ENCODE measurements at regions not wholly inside any gene's neighbourhood (a gene's known extent, or its start where the extent isn't known, plus 50 kb on each side); places are given as distances from the start of the nearest gene placed in this dataset.

DNA sequence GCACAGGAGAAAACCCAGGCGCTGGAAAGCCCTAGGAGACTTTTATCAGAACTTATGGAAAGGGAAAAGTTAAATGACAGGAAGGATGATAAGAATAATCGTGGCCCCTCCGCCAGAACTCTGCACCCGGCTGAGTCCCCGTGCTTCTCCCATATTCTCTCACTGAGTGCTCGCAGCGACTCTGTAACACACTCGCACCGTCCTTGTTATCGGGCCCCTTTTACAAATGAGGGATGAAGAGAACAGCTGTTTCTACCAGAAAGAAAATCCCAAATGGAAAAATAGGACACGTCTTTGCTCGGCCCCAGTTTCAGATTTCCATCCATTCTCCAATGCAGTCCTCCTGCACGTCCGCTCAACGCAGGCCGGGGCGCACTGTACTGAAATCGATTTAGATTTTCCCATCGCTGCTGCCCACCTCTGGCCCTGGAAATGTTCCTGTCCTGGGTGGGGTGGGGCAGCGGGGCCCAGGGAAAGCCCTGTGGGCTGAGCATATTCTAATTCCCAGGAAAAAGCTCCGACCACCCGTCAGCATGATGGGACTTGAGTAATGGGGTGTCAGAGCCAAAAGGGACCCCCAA lies 66.4 kb downstream of the KCNF1 start:
- Histone ChIP-seq H4K20me1 (replicated peaks; ENCODE audit: insufficient read depth) (no peaks in the 10 kb centered on the region), H3K36me3 (ENCODE audit: insufficient read depth) (no peaks in the 10 kb centered on the region), H2AFZ (peak overlapping the region; percentile 66), H3K4me2 (peak overlapping the region; percentile 59; the same call in 1 of the 2 replicates), H3K79me2 (replicated peaks; ENCODE audit: insufficient read depth) (no peaks in the 10 kb centered on the region), H3K4me1 (ENCODE audit: insufficient read depth) (peaks cover 20% of the 10 kb centered on the region), H3K9me2 (ENCODE audit: insufficient read depth) (no peaks in the 10 kb centered on the region), H3K4me3 (no peak overlapping the region), H3F3A (replicated peaks; ENCODE audit: low read depth) (no peaks in the 10 kb centered on the region), H3K27me3 (ENCODE audit: insufficient read depth) (no peaks in the 10 kb centered on the region), H3K27ac (ENCODE audit: low read depth) (no peak overlapping the region)
- peaks cover 4% of the 10 kb centered on the region for H3K27me3 Mint-ChIP-seq (ENCODE audit: insufficient read depth, low read depth, poor library complexity)
- TF ChIP-seq EZH2 (IDR thresholded peaks at IDR 0.05; ENCODE audit: low read depth, unreplicated experiment) (no peak), POLR2AphosphoS5 (IDR thresholded peaks at IDR 0.05; ENCODE audit: low read depth) (no peak), ZNF114 (CRISPR knock-in tag; IDR thresholded peaks at IDR 0.05) (no peak), NANOG (IDR thresholded peaks at IDR 0.05; ENCODE audit: borderline replicate concordance) (no peak), ZNF331 (CRISPR knock-in tag; IDR thresholded peaks at IDR 0.05; ENCODE audit: low read depth) (no peak), EZH2phosphoT487 (IDR thresholded peaks at IDR 0.05; ENCODE audit: unreplicated experiment) (no peak), STAT1 (IDR thresholded peaks at IDR 0.05; ENCODE audit: unreplicated experiment) (no peak), JUNB (IDR thresholded peaks at IDR 0.05; ENCODE audit: unreplicated experiment) (no peak), CREB1 (CRISPR knock-in tag; IDR thresholded peaks at IDR 0.05; ENCODE audit: low read depth) (no peak)
- TF ChIP-seq, protein P1, sequence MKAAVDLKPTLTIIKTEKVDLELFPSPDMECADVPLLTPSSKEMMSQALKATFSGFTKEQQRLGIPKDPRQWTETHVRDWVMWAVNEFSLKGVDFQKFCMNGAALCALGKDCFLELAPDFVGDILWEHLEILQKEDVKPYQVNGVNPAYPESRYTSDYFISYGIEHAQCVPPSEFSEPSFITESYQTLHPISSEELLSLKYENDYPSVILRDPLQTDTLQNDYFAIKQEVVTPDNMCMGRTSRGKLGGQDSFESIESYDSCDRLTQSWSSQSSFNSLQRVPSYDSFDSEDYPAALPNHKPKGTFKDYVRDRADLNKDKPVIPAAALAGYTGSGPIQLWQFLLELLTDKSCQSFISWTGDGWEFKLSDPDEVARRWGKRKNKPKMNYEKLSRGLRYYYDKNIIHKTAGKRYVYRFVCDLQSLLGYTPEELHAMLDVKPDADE (IDR thresholded peaks at IDR 0.05), result no peak
- TF ChIP-seq, protein P2, sequence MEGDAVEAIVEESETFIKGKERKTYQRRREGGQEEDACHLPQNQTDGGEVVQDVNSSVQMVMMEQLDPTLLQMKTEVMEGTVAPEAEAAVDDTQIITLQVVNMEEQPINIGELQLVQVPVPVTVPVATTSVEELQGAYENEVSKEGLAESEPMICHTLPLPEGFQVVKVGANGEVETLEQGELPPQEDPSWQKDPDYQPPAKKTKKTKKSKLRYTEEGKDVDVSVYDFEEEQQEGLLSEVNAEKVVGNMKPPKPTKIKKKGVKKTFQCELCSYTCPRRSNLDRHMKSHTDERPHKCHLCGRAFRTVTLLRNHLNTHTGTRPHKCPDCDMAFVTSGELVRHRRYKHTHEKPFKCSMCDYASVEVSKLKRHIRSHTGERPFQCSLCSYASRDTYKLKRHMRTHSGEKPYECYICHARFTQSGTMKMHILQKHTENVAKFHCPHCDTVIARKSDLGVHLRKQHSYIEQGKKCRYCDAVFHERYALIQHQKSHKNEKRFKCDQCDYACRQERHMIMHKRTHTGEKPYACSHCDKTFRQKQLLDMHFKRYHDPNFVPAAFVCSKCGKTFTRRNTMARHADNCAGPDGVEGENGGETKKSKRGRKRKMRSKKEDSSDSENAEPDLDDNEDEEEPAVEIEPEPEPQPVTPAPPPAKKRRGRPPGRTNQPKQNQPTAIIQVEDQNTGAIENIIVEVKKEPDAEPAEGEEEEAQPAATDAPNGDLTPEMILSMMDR (conservative IDR thresholded peaks at IDR 0.05; ENCODE audit: low read depth in 2 of 2), result no peak
- TF ChIP-seq, protein P3, sequence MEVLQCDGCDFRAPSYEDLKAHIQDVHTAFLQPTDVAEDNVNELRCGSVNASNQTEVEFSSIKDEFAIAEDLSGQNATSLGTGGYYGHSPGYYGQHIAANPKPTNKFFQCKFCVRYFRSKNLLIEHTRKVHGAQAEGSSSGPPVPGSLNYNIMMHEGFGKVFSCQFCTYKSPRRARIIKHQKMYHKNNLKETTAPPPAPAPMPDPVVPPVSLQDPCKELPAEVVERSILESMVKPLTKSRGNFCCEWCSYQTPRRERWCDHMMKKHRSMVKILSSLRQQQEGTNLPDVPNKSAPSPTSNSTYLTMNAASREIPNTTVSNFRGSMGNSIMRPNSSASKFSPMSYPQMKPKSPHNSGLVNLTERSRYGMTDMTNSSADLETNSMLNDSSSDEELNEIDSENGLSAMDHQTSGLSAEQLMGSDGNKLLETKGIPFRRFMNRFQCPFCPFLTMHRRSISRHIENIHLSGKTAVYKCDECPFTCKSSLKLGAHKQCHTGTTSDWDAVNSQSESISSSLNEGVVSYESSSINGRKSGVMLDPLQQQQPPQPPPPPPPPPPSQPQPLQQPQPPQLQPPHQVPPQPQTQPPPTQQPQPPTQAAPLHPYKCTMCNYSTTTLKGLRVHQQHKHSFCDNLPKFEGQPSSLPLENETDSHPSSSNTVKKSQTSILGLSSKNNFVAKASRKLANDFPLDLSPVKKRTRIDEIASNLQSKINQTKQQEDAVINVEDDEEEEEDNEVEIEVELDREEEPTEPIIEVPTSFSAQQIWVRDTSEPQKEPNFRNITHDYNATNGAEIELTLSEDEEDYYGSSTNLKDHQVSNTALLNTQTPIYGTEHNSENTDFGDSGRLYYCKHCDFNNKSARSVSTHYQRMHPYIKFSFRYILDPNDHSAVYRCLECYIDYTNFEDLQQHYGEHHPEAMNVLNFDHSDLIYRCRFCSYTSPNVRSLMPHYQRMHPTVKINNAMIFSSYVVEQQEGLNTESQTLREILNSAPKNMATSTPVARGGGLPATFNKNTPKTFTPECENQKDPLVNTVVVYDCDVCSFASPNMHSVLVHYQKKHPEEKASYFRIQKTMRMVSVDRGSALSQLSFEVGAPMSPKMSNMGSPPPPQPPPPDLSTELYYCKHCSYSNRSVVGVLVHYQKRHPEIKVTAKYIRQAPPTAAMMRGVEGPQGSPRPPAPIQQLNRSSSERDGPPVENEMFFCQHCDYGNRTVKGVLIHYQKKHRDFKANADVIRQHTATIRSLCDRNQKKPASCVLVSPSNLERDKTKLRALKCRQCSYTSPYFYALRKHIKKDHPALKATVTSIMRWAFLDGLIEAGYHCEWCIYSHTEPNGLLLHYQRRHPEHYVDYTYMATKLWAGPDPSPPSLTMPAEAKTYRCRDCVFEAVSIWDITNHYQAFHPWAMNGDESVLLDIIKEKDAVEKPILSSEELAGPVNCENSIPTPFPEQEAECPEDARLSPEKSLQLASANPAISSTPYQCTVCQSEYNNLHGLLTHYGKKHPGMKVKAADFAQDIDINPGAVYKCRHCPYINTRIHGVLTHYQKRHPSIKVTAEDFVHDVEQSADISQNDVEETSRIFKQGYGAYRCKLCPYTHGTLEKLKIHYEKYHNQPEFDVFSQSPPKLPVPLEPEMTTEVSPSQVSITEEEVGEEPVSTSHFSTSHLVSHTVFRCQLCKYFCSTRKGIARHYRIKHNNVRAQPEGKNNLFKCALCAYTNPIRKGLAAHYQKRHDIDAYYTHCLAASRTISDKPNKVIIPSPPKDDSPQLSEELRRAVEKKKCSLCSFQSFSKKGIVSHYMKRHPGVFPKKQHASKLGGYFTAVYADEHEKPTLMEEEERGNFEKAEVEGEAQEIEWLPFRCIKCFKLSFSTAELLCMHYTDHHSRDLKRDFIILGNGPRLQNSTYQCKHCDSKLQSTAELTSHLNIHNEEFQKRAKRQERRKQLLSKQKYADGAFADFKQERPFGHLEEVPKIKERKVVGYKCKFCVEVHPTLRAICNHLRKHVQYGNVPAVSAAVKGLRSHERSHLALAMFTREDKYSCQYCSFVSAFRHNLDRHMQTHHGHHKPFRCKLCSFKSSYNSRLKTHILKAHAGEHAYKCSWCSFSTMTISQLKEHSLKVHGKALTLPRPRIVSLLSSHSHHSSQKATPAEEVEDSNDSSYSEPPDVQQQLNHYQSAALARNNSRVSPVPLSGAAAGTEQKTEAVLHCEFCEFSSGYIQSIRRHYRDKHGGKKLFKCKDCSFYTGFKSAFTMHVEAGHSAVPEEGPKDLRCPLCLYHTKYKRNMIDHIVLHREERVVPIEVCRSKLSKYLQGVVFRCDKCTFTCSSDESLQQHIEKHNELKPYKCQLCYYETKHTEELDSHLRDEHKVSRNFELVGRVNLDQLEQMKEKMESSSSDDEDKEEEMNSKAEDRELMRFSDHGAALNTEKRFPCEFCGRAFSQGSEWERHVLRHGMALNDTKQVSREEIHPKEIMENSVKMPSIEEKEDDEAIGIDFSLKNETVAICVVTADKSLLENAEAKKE (CRISPR knock-in tag; IDR thresholded peaks at IDR 0.05), result no peak
- TF ChIP-seq, protein P4, sequence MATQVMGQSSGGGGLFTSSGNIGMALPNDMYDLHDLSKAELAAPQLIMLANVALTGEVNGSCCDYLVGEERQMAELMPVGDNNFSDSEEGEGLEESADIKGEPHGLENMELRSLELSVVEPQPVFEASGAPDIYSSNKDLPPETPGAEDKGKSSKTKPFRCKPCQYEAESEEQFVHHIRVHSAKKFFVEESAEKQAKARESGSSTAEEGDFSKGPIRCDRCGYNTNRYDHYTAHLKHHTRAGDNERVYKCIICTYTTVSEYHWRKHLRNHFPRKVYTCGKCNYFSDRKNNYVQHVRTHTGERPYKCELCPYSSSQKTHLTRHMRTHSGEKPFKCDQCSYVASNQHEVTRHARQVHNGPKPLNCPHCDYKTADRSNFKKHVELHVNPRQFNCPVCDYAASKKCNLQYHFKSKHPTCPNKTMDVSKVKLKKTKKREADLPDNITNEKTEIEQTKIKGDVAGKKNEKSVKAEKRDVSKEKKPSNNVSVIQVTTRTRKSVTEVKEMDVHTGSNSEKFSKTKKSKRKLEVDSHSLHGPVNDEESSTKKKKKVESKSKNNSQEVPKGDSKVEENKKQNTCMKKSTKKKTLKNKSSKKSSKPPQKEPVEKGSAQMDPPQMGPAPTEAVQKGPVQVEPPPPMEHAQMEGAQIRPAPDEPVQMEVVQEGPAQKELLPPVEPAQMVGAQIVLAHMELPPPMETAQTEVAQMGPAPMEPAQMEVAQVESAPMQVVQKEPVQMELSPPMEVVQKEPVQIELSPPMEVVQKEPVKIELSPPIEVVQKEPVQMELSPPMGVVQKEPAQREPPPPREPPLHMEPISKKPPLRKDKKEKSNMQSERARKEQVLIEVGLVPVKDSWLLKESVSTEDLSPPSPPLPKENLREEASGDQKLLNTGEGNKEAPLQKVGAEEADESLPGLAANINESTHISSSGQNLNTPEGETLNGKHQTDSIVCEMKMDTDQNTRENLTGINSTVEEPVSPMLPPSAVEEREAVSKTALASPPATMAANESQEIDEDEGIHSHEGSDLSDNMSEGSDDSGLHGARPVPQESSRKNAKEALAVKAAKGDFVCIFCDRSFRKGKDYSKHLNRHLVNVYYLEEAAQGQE (IDR thresholded peaks at IDR 0.05; ENCODE audit: unreplicated experiment), result no peak
- H3K9me3 Mint-ChIP-seq, result peaks cover 4% of the 10 kb centered on the region; the same call in 1 of the 3 replicates
- ATAC-seq (peak; percentile 25; the same call in 2 of the 3 replicates), DNase-seq (ENCODE audit: low spot score) (no peak)
- H3K4me3 Mint-ChIP-seq, result no peak overlapping the region; the same call in 2 of the 3 replicates
- H3K36me3 Mint-ChIP-seq (ENCODE audit: low read depth), result no peaks in the 10 kb centered on the region
- no peak overlapping the region for H3K27ac Mint-ChIP-seq
- H3K4me1 Mint-ChIP-seq, result peaks cover 27% of the 10 kb centered on the region

Measured in GM23338 (cell line).